Peyer's patch (tissue), 4 donors: ENCODE measurements at regions not wholly inside any gene's neighbourhood (a gene's known extent, or its start where the extent isn't known, plus 50 kb on each side); places are given as distances from the start of the nearest gene placed in this dataset.

Experiments
- CTCF ChIP-seq, 6 experiments: fragments of 450-650 bp in 4 of 6; fragments of 200-600 bp in 2 of 6; sonication (generic) in 1 of 6; IDR thresholded peaks; one replicate each; pipeline ENCODE4 v1.5.1; 2017 to 2019; ENCODE audit warnings: antibody characterized with exemption in 6 of 6, mild to moderate bottlenecking in 3 of 6, moderate library complexity in 1 of 6
- POLR2A ChIP-seq, 2 donors: fragments of 450-650 bp; IDR thresholded peaks; one replicate each; pipeline ENCODE4 v1.5.1; 2017; ENCODE audit warnings: antibody characterized with exemption in 2 of 2, mild to moderate bottlenecking in 2 of 2, moderate library complexity in 2 of 2

GRCh38 chr17:77687921-77688320 lies 270.6 kb upstream of the TNRC6C start:
- TF ChIP-seq CTCF (IDR thresholded peaks at IDR 0.05): no peak
- no peak for TF ChIP-seq POLR2A (IDR thresholded peaks at IDR 0.05)
